ENCODE measurements at regions not wholly inside any gene's neighbourhood (a gene's known extent, or its start where the extent isn't known, plus 50 kb on each side); places are given as distances from the start of the nearest gene placed in this dataset.

DNA sequence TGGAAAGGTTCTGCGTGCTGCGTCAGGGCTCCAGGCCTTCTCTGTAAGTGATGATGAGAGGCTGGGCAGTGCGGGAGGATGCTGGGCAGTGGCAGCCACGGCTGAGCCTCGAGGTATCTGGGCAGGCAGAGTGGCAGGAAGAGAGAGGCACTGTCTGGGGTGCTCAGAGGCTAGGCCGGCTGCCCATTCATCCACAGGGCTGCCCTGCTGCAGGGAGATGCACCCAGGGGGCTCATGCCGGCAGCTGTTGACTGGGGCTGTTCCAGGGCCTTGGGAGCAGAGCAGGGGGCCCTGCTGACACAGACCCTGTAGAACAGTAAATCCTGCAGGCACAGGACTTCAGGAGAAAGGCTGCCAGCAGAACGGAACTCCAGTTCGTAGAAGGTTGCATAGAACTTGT is 88.8 kb downstream of the BOD1 start:
- Histone ChIP-seq H3K9me2 (ENCODE audit: low read depth, low read length) (no peaks in the 10 kb centered on the region), H2AFZ (ENCODE audit: low read length) (no peak overlapping the region), H4K20me1 (ENCODE audit: insufficient read depth, low read length) (no peaks in the 10 kb centered on the region), H3K4me2 (ENCODE audit: low read length) (no peak overlapping the region), H3K79me2 (ENCODE audit: insufficient read depth, low read length) (no peaks in the 10 kb centered on the region), H3K27ac (ENCODE audit: low read depth, low read length, poor library complexity, severe bottlenecking) (no peak overlapping the region), H3K4me1 (ENCODE audit: insufficient read depth, low read length, severe bottlenecking) (no peaks in the 10 kb centered on the region), H3K9me3 (ENCODE audit: low read length) (no peaks in the 10 kb centered on the region), H3K27me3 (ENCODE audit: insufficient read depth, low read length) (no peaks in the 10 kb centered on the region), H3K36me3 (ENCODE audit: insufficient read depth, low read length) (no peaks in the 10 kb centered on the region), H3K4me3 (ENCODE audit: low read depth, low read length, poor library complexity, severe bottlenecking) (no peak overlapping the region), H3K9ac (ENCODE audit: low read length) (no peak overlapping the region), H3F3A (ENCODE audit: insufficient read depth, low read length) (no peaks in the 10 kb centered on the region)
- no peak for TF ChIP-seq EZH2 (IDR thresholded peaks at IDR 0.05; ENCODE audit: borderline replicate concordance, low read length)
- TF ChIP-seq, protein P1, sequence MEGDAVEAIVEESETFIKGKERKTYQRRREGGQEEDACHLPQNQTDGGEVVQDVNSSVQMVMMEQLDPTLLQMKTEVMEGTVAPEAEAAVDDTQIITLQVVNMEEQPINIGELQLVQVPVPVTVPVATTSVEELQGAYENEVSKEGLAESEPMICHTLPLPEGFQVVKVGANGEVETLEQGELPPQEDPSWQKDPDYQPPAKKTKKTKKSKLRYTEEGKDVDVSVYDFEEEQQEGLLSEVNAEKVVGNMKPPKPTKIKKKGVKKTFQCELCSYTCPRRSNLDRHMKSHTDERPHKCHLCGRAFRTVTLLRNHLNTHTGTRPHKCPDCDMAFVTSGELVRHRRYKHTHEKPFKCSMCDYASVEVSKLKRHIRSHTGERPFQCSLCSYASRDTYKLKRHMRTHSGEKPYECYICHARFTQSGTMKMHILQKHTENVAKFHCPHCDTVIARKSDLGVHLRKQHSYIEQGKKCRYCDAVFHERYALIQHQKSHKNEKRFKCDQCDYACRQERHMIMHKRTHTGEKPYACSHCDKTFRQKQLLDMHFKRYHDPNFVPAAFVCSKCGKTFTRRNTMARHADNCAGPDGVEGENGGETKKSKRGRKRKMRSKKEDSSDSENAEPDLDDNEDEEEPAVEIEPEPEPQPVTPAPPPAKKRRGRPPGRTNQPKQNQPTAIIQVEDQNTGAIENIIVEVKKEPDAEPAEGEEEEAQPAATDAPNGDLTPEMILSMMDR (IDR thresholded peaks at IDR 0.05; ENCODE audit: low read length), result no peak

DNA sequence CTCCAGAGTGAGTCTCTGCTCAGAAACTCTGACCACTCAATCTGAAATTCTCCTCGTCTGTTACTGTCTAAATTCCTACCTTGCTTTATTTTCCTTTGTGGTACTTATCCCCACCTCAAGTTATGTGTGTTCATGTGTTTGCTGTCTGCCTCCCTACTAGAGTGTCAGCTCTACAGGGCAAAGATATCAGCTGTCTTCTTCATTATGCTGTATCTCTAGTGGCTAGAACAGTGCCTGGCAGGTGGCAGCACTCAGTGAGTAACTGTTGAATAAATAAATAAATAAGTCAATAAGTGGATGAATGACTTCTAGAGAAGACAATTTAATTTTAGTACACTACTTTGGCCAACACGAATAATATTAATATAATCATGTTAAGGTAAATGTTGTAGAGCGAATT is 92.3 kb downstream of the BOD1 start:
- no peak overlapping the region for H3K9ac ChIP-seq (ENCODE audit: low read length)
- no peaks in the 10 kb centered on the region for H3K9me2 ChIP-seq (ENCODE audit: low read depth, low read length)
- H3F3A ChIP-seq (ENCODE audit: insufficient read depth, low read length), result no peaks in the 10 kb centered on the region
- no peaks in the 10 kb centered on the region for H3K36me3 ChIP-seq (ENCODE audit: insufficient read depth, low read length)
- H3K9me3 ChIP-seq (ENCODE audit: low read length), result peaks cover 7% of the 10 kb centered on the region; the same call in 1 of the 2 replicates
- H3K27ac ChIP-seq (ENCODE audit: low read depth, low read length, poor library complexity, severe bottlenecking), result no peak overlapping the region
- no peak overlapping the region for H3K4me2 ChIP-seq (ENCODE audit: low read length)
- H3K4me1 ChIP-seq (ENCODE audit: insufficient read depth, low read length, severe bottlenecking), result no peaks in the 10 kb centered on the region
- no peaks in the 10 kb centered on the region for H3K79me2 ChIP-seq (ENCODE audit: insufficient read depth, low read length)
- TF ChIP-seq, protein P1 (IDR thresholded peaks at IDR 0.05; ENCODE audit: low read length), result no peak
- no peak for TF ChIP-seq EZH2 (IDR thresholded peaks at IDR 0.05; ENCODE audit: borderline replicate concordance, low read length)
- no peak overlapping the region for H3K4me3 ChIP-seq (ENCODE audit: low read depth, low read length, poor library complexity, severe bottlenecking)
- H2AFZ ChIP-seq (ENCODE audit: low read length), result no peak overlapping the region
- H3K27me3 ChIP-seq (ENCODE audit: insufficient read depth, low read length), result no peaks in the 10 kb centered on the region
- H4K20me1 ChIP-seq (ENCODE audit: insufficient read depth, low read length), result no peaks in the 10 kb centered on the region

DNA sequence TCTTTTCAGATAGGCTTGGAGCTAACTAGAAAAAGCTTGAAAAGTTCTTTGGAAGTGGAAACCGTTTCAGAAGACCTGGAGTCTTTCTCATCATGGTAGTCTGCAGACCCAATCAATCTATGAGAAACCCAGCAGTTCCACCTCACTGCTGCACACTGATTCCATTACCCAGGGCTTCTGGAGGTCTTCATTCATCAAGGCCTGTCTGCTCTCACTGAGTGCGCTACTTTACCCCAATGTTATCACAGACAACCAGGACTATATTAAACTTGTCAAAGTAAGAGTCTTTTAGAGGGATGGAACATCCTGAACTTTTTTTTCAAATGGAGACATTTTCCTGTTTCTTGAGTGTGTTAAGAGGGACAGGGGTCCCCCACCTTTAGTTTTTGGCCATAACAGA is 93.1 kb downstream of the BOD1 start:
- Histone ChIP-seq H3K9ac (ENCODE audit: low read length) (no peak overlapping the region), H3K27me3 (ENCODE audit: insufficient read depth, low read length) (no peaks in the 10 kb centered on the region), H3K9me2 (ENCODE audit: low read depth, low read length) (no peaks in the 10 kb centered on the region), H3K36me3 (ENCODE audit: insufficient read depth, low read length) (no peaks in the 10 kb centered on the region), H3F3A (ENCODE audit: insufficient read depth, low read length) (no peaks in the 10 kb centered on the region), H3K27ac (ENCODE audit: low read depth, low read length, poor library complexity, severe bottlenecking) (no peak overlapping the region), H3K79me2 (ENCODE audit: insufficient read depth, low read length) (no peaks in the 10 kb centered on the region), H4K20me1 (ENCODE audit: insufficient read depth, low read length) (no peaks in the 10 kb centered on the region), H2AFZ (ENCODE audit: low read length) (no peak overlapping the region), H3K9me3 (ENCODE audit: low read length) (peaks cover 7% of the 10 kb centered on the region; the same call in 1 of the 2 replicates), H3K4me2 (ENCODE audit: low read length) (no peak overlapping the region), H3K4me3 (ENCODE audit: low read depth, low read length, poor library complexity, severe bottlenecking) (no peak overlapping the region), H3K4me1 (ENCODE audit: insufficient read depth, low read length, severe bottlenecking) (no peaks in the 10 kb centered on the region)
- no peak for TF ChIP-seq EZH2 (IDR thresholded peaks at IDR 0.05; ENCODE audit: borderline replicate concordance, low read length)
- TF ChIP-seq, protein P1 (IDR thresholded peaks at IDR 0.05; ENCODE audit: low read length), result no peak

Measured in OCI-LY1 (cell line).